NAMALWA (cell line): ENCODE measurements at regions not wholly inside any gene's neighbourhood (a gene's known extent, or its start where the extent isn't known, plus 50 kb on each side); places are given as distances from the start of the nearest gene placed in this dataset.

Experiments
- DNase-seq: peaks from one replicate; pipeline ENCODE4 v3.0.0-alpha.2; 2015; ENCODE audit warnings: low spot score

- DNase-seq, result no peak
These were observed 92.2 kb downstream of the LINGO1 start for GRCh38 chr15:77540312-77541060.

- no peak for DNase-seq
These were observed 93.8 kb downstream of the LINGO1 start for GRCh38 chr15:77538793-77539497.

GRCh38 chr15:77538027-77538451 is 94.7 kb downstream of the LINGO1 start:
- peak; percentile 78 for DNase-seq

GRCh38 chr15:77537006-77537405 is 95.7 kb downstream of the LINGO1 start:
- no peak for DNase-seq

GRCh38 chr15:77535845-77536244 is 96.9 kb downstream of the LINGO1 start:
- no peak for DNase-seq
